Panc1 (cell line): ENCODE measurements at regions not wholly inside any gene's neighbourhood (a gene's known extent, or its start where the extent isn't known, plus 50 kb on each side); places are given as distances from the start of the nearest gene placed in this dataset.

Source experiments
- CTCF ChIP-seq: fragments of 450-650 bp; IDR thresholded peaks from 2 replicates; pipeline ENCODE4 v1.5.1; 2017; ENCODE audit warnings: mild to moderate bottlenecking
- POLR2AphosphoS5 ChIP-seq: IDR thresholded peaks from 2 replicates; pipeline ENCODE4 v1.6.1; 2012; ENCODE audit warnings: mild to moderate bottlenecking, low read depth, low read length, moderate library complexity
- SIN3A ChIP-seq: IDR thresholded peaks from 2 replicates; pipeline ENCODE4 v1.6.1; 2012; ENCODE audit warnings: low read depth, mild to moderate bottlenecking, low read length, moderate library complexity, borderline replicate concordance; ENCODE audit not compliant: insufficient read depth
- TCF7L2 ChIP-seq: IDR thresholded peaks from 2 replicates; pipeline ENCODE4 v1.6.1; 2011; ENCODE audit warnings: mild to moderate bottlenecking, low read depth, low read length, inconsistent platforms
- TF ChIP-seq, protein P1 (sequence below), 2 experiments: IDR thresholded peaks; 2 replicates each; pipeline ENCODE4 v1.6.1; 2011 to 2012; ENCODE audit warnings: low read depth in 2 of 2, control low read depth in 1 of 2, low read length in 1 of 2, mild to moderate bottlenecking in 1 of 2, moderate library complexity in 1 of 2; ENCODE audit not compliant: insufficient read depth in 1 of 2

DNA sequence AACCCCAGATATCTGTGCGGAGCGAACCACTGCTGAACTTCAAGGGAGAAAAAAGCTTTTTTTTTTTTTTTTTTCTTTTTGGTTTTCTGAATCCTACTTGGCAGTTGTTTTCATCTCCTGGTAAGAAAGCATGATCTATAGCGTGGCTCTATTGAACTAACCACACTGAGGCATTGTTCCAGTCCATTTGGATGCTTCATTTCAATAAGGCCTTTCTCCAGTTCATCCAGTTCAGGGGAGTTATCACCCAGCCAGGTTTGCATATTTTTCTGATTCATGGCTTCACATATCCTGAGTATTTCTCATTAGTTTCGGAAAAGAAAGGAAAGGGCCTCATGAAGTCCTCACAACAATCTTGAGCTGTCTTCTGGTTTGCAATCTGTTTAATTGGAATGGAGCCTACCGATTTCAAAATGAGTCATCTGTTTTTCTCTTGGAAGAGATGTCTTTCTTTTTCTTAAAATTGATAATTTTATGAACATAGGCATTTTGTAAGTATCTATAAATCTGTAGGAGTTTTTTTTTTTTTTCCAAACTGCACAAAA, 93.1 kb upstream of the STEAP4 start:
- TF ChIP-seq CTCF (no peak), SIN3A (no peak), TCF7L2 (no peak), POLR2AphosphoS5 (no peak)
- TF ChIP-seq, protein P1, sequence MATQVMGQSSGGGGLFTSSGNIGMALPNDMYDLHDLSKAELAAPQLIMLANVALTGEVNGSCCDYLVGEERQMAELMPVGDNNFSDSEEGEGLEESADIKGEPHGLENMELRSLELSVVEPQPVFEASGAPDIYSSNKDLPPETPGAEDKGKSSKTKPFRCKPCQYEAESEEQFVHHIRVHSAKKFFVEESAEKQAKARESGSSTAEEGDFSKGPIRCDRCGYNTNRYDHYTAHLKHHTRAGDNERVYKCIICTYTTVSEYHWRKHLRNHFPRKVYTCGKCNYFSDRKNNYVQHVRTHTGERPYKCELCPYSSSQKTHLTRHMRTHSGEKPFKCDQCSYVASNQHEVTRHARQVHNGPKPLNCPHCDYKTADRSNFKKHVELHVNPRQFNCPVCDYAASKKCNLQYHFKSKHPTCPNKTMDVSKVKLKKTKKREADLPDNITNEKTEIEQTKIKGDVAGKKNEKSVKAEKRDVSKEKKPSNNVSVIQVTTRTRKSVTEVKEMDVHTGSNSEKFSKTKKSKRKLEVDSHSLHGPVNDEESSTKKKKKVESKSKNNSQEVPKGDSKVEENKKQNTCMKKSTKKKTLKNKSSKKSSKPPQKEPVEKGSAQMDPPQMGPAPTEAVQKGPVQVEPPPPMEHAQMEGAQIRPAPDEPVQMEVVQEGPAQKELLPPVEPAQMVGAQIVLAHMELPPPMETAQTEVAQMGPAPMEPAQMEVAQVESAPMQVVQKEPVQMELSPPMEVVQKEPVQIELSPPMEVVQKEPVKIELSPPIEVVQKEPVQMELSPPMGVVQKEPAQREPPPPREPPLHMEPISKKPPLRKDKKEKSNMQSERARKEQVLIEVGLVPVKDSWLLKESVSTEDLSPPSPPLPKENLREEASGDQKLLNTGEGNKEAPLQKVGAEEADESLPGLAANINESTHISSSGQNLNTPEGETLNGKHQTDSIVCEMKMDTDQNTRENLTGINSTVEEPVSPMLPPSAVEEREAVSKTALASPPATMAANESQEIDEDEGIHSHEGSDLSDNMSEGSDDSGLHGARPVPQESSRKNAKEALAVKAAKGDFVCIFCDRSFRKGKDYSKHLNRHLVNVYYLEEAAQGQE (IDR thresholded peaks at IDR 0.05; ENCODE audit: insufficient read depth in 1 of 2, low read depth in 2 of 2, low read length in 1 of 2): no peak
